Large intestine (tissue), 3 donors: ENCODE measurements at regions not wholly inside any gene's neighbourhood (a gene's known extent, or its start where the extent isn't known, plus 50 kb on each side); places are given as distances from the start of the nearest gene placed in this dataset.

Experiments
- DNase-seq, 2 donors: peaks; one replicate each; pipeline versions ENCODE4 v3.0.0 to v3.0.0-alpha.2; 2013
- H3K27ac ChIP-seq: one replicate; pipeline ENCODE4 v1.5.1; 2013; ENCODE audit warnings: low read length
- H3K27me3 ChIP-seq: 2 replicates; pipeline ENCODE4 v1.6.1; 2013; ENCODE audit warnings: low read length; ENCODE audit not compliant: control insufficient read depth, insufficient read depth
- H3K36me3 ChIP-seq: 2 replicates; pipeline ENCODE4 v1.6.1; 2013; ENCODE audit warnings: low read length; ENCODE audit not compliant: control insufficient read depth, insufficient read depth
- H3K4me1 ChIP-seq: one replicate; pipeline ENCODE4 v1.6.1; 2013; ENCODE audit warnings: low read length; ENCODE audit not compliant: control insufficient read depth, insufficient read depth
- H3K4me3 ChIP-seq: one replicate; pipeline ENCODE4 v1.5.1; 2013; ENCODE audit warnings: low read length
- H3K9me3 ChIP-seq: one replicate; pipeline ENCODE4 v1.6.1; 2013; ENCODE audit warnings: mild to moderate bottlenecking, low read depth, low read length, moderate library complexity; ENCODE audit not compliant: control insufficient read depth
- WGBS: methylation state at CpG from one replicate; pipeline ENCODE4 v1.1.5; 2013; ENCODE audit warnings: low lambda C conversion rate; ENCODE audit not compliant: insufficient coverage; 5-methylcytosine and 5-hydroxymethylcytosine counted together

GRCh38 chr12:124637163-124637562 is 69.8 kb upstream of the NCOR2 start:
- Histone ChIP-seq H3K9me3 (peaks cover 8% of the 10 kb centered on the region), H3K4me1 (peaks cover 27% of the 10 kb centered on the region), H3K4me3 (no peak overlapping the region), H3K36me3 (no peaks in the 10 kb centered on the region), H3K27me3 (no peaks in the 10 kb centered on the region), H3K27ac (peak overlapping the region; percentile 83)
- no CpG with 5 or more reads among the region's 4 CpGs for WGBS
- no peak for DNase-seq

GRCh38 chr12:124636138-124636978 is 68.9 kb upstream of the NCOR2 start:
- Histone ChIP-seq H3K27me3 (no peaks in the 10 kb centered on the region), H3K36me3 (no peaks in the 10 kb centered on the region), H3K4me1 (peaks cover 33% of the 10 kb centered on the region), H3K9me3 (peaks cover 8% of the 10 kb centered on the region), H3K27ac (peak overlapping the region; percentile 83), H3K4me3 (no peak overlapping the region)
- peak in 1 of 2 donors; percentile 54 for DNase-seq
- WGBS: 30% methylated on average over 3 of the region's 10 CpGs

GRCh38 chr12:124635316-124635715 is 67.9 kb upstream of the NCOR2 start:
- Histone ChIP-seq H3K9me3 (peaks cover 8% of the 10 kb centered on the region), H3K27ac (no peak overlapping the region), H3K4me3 (no peak overlapping the region), H3K4me1 (peaks cover 33% of the 10 kb centered on the region), H3K36me3 (no peaks in the 10 kb centered on the region), H3K27me3 (no peaks in the 10 kb centered on the region)
- 93% methylated on average over 3 of the region's 7 CpGs for WGBS
- DNase-seq: no peak

- peak; percentile 50 to 53 for DNase-seq
- WGBS: no CpG with 5 or more reads among the region's 17 CpGs
- Histone ChIP-seq H3K4me3 (no peak overlapping the region), H3K27me3 (no peaks in the 10 kb centered on the region), H3K36me3 (no peaks in the 10 kb centered on the region), H3K9me3 (peaks cover 8% of the 10 kb centered on the region), H3K4me1 (peaks cover 33% of the 10 kb centered on the region), H3K27ac (peak overlapping the region; percentile 77)
These were observed 66.3 kb upstream of the NCOR2 start for GRCh38 chr12:124633365-124634362.

- H3K27ac ChIP-seq: peak overlapping the region; percentile 77
- WGBS: no CpG with 5 or more reads among the region's 9 CpGs
These were observed 65.1 kb upstream of the NCOR2 start for GRCh38 chr12:124632519-124632984.

GRCh38 chr12:124631681-124632256 is 64.4 kb upstream of the NCOR2 start:
- Histone ChIP-seq H3K4me1 (peaks cover 27% of the 10 kb centered on the region), H3K36me3 (no peaks in the 10 kb centered on the region), H3K27ac (peak overlapping the region; percentile 77), H3K4me3 (no peak overlapping the region), H3K27me3 (no peaks in the 10 kb centered on the region), H3K9me3 (peaks cover 8% of the 10 kb centered on the region)
- DNase-seq: no peak
- whole genome bisulfite sequencing: no CpG with 5 or more reads among the region's 11 CpGs

More at GRCh38 chr12:124632519-124632984, 65.1 kb upstream of the NCOR2 start:
- Histone ChIP-seq H3K4me3 (no peak overlapping the region), H3K27me3 (no peaks in the 10 kb centered on the region), H3K9me3 (peaks cover 8% of the 10 kb centered on the region), H3K4me1 (peaks cover 29% of the 10 kb centered on the region), H3K36me3 (no peaks in the 10 kb centered on the region)
- DNase-seq: peak; percentile 64 to 83

- no peak for DNase-seq
- peaks cover 32% of the 10 kb centered on the region for H3K4me1 ChIP-seq
- H3K36me3 ChIP-seq: no peaks in the 10 kb centered on the region
- H3K27me3 ChIP-seq: no peaks in the 10 kb centered on the region
- 100% methylated on average over 1 of the region's 15 CpGs for WGBS
- H3K9me3 ChIP-seq: peaks cover 8% of the 10 kb centered on the region
- no peak overlapping the region for H3K27ac ChIP-seq
- H3K4me3 ChIP-seq: no peak overlapping the region
These were observed 63.4 kb upstream of the NCOR2 start for GRCh38 chr12:124630791-124631313.

GRCh38 chr12:124629789-124630480 is 62.5 kb upstream of the NCOR2 start:
- H3K4me1 ChIP-seq: peaks cover 40% of the 10 kb centered on the region
- H3K27ac ChIP-seq: no peak overlapping the region
- peaks cover 8% of the 10 kb centered on the region for H3K9me3 ChIP-seq
- no peak overlapping the region for H3K4me3 ChIP-seq
- H3K27me3 ChIP-seq: no peaks in the 10 kb centered on the region
- no peaks in the 10 kb centered on the region for H3K36me3 ChIP-seq
- DNase-seq: no peak
- WGBS: no CpG with 5 or more reads among the region's 12 CpGs

GRCh38 chr12:124629117-124629516 is 61.7 kb upstream of the NCOR2 start:
- H3K27me3 ChIP-seq: no peaks in the 10 kb centered on the region
- H3K4me3 ChIP-seq: no peak overlapping the region
- no CpG with 5 or more reads among the region's 5 CpGs for WGBS
- H3K27ac ChIP-seq: no peak overlapping the region
- no peaks in the 10 kb centered on the region for H3K36me3 ChIP-seq
- no peak for DNase-seq
- H3K4me1 ChIP-seq: peaks cover 43% of the 10 kb centered on the region
- peaks cover 8% of the 10 kb centered on the region for H3K9me3 ChIP-seq
